ENCODE measurements at regions not wholly inside any gene's neighbourhood (a gene's known extent, or its start where the extent isn't known, plus 50 kb on each side); places are given as distances from the start of the nearest gene placed in this dataset.

GRCh38 chr14:49173765-49174373 lies 412.3 kb downstream of the RPS29 start:
- Histone ChIP-seq H3K27ac (ENCODE audit: low read depth in 1 of 2, low read length in 2 of 2) (no peak overlapping the region), H3K4me1 (ENCODE audit: control insufficient read depth in 4 of 4, insufficient read depth in 4 of 4, low read length in 3 of 4) (no peaks in the 10 kb centered on the region), H3K9ac (ENCODE audit: low read depth in 1 of 2, low read length in 2 of 2) (no peak overlapping the region), H3K36me3 (ENCODE audit: control insufficient read depth in 4 of 4, insufficient read depth in 3 of 4, low read depth in 1 of 4, low read length in 3 of 4) (no peaks in the 10 kb centered on the region), H3K27me3 (ENCODE audit: control insufficient read depth in 4 of 4, insufficient read depth in 4 of 4, low read length in 3 of 4) (peaks cover 0 to 8% (median 0%) of the 10 kb centered on the region in 4 donors), H3K9me3 (ENCODE audit: control insufficient read depth in 4 of 4, low read length in 3 of 4) (no peaks in the 10 kb centered on the region), H3K4me3 (ENCODE audit: low read depth in 1 of 3, low read length in 3 of 3) (no peak overlapping the region)
- TF ChIP-seq SP1 (IDR thresholded peaks at IDR 0.05) (no peak), GABPA (IDR thresholded peaks at IDR 0.05 in 1 of 2, conservative IDR thresholded peaks at IDR 0.05 in 1 of 2) (no peak), RAD21 (IDR thresholded peaks at IDR 0.05) (peak; percentile 90 to 96), FOXA2 (IDR thresholded peaks at IDR 0.05) (no peak), FOXA1 (IDR thresholded peaks at IDR 0.05) (no peak)
- TF ChIP-seq, protein P1, sequence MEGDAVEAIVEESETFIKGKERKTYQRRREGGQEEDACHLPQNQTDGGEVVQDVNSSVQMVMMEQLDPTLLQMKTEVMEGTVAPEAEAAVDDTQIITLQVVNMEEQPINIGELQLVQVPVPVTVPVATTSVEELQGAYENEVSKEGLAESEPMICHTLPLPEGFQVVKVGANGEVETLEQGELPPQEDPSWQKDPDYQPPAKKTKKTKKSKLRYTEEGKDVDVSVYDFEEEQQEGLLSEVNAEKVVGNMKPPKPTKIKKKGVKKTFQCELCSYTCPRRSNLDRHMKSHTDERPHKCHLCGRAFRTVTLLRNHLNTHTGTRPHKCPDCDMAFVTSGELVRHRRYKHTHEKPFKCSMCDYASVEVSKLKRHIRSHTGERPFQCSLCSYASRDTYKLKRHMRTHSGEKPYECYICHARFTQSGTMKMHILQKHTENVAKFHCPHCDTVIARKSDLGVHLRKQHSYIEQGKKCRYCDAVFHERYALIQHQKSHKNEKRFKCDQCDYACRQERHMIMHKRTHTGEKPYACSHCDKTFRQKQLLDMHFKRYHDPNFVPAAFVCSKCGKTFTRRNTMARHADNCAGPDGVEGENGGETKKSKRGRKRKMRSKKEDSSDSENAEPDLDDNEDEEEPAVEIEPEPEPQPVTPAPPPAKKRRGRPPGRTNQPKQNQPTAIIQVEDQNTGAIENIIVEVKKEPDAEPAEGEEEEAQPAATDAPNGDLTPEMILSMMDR (IDR thresholded peaks at IDR 0.05; ENCODE audit: low read depth, low read length, missing input control): peak; percentile 67
- 2% methylated on average over 3 of the region's 3 CpGs for WGBS
- peak; percentile 59 for DNase-seq (ENCODE audit: low spot score)

DNA sequence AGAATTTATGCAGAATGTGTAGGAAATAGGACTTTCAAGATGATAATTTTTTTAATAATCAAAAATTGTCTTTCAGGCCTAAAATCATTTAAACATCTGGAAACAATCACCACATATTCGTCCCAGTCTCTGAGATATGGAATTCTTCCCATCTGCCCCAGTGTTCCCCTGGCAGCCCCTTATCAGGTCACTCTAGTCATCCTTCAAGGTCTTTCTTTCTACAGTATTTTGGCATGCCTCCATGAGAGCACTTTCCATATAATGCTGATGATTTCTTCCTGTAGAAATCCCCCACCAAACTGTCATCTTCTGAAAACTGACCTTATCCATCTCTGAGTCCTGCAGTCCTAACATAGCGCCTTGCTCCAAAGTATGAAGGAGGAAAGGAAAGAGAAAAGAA lies 422.1 kb downstream of the RPS29 start:
- Histone ChIP-seq H3K4me1 (ENCODE audit: control insufficient read depth in 4 of 4, insufficient read depth in 4 of 4, low read length in 3 of 4) (no peaks in the 10 kb centered on the region), H3K9me3 (ENCODE audit: control insufficient read depth in 4 of 4, low read length in 3 of 4) (no peaks in the 10 kb centered on the region), H3K36me3 (ENCODE audit: control insufficient read depth in 4 of 4, insufficient read depth in 3 of 4, low read depth in 1 of 4, low read length in 3 of 4) (no peaks in the 10 kb centered on the region), H3K27ac (ENCODE audit: low read depth in 1 of 2, low read length in 2 of 2) (no peak overlapping the region), H3K27me3 (ENCODE audit: control insufficient read depth in 4 of 4, insufficient read depth in 4 of 4, low read length in 3 of 4) (no peaks in the 10 kb centered on the region), H3K4me3 (ENCODE audit: low read depth in 1 of 3, low read length in 3 of 3) (no peak overlapping the region), H3K9ac (ENCODE audit: low read depth in 1 of 2, low read length in 2 of 2) (no peak overlapping the region)
- no peak for DNase-seq (ENCODE audit: low spot score)
- no peak for TF ChIP-seq FOXA2 (IDR thresholded peaks at IDR 0.05)
- no peak for TF ChIP-seq NR2F2 (IDR thresholded peaks at IDR 0.05)
- TF ChIP-seq GABPA (IDR thresholded peaks at IDR 0.05 in 1 of 2, conservative IDR thresholded peaks at IDR 0.05 in 1 of 2): no peak
- TF ChIP-seq MAX (IDR thresholded peaks at IDR 0.05): no peak
- TF ChIP-seq ZBTB33 (IDR thresholded peaks at IDR 0.05): no peak
- TF ChIP-seq REST (IDR thresholded peaks at IDR 0.05): no peak
- no peak for TF ChIP-seq EGR1 (IDR thresholded peaks at IDR 0.05; ENCODE audit: low read depth in 2 of 2)
- TF ChIP-seq FOXA1 (IDR thresholded peaks at IDR 0.05): no peak
- no peak for TF ChIP-seq TAF1 (conservative IDR thresholded peaks at IDR 0.05)
- no peak for TF ChIP-seq RAD21 (IDR thresholded peaks at IDR 0.05)
- 67% methylated on average over 2 of the region's 2 CpGs for WGBS
